GM12891 (cell line): ENCODE measurements at regions not wholly inside any gene's neighbourhood (a gene's known extent, or its start where the extent isn't known, plus 50 kb on each side); places are given as distances from the start of the nearest gene placed in this dataset.

Experiments
- POLR2A ChIP-seq: IDR thresholded peaks from 2 replicates; pipeline ENCODE4 v1.6.1; 2011; ENCODE audit warnings: low read depth, low read length, control low read depth
- POLR2AphosphoS5 ChIP-seq: IDR thresholded peaks from 2 replicates; pipeline ENCODE4 v1.6.1; 2011; ENCODE audit warnings: low read depth, low read length, control low read depth
- SPI1 ChIP-seq: IDR thresholded peaks from 2 replicates; pipeline ENCODE4 v1.6.1; 2011; ENCODE audit warnings: low read depth, low read length, control low read depth

DNA sequence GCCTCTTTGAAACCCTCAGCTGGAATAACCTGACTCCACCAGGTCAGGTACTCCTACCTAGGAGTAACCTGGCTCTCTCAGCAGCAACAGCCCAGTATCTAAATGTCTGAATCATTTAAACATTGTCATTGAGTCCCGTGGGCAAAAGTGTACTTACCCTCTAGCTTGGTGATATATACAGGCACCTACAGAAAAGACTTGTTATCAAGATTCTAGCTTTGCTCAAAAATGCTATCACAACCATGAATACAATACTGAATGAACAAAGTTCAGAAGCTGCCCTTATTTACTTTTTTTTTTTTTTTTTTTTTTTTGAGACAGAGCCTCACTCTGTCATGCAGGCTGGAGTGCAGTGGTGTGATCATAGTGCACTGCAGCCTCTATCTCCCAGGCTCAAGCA, 268.2 kb downstream of the ZNF608 start:
- TF ChIP-seq POLR2A (no peak), POLR2AphosphoS5 (no peak), SPI1 (no peak)
